Esophagus squamous epithelium (tissue), 5 donors: ENCODE measurements at regions not wholly inside any gene's neighbourhood (a gene's known extent, or its start where the extent isn't known, plus 50 kb on each side); places are given as distances from the start of the nearest gene placed in this dataset.

Experiments used
- DNase-seq: peaks from one replicate; lab custom pipeline; 2025; lab: John Stamatoyannopoulos, UW
- H3K27ac ChIP-seq, 4 donors: fragments of 200-600 bp; sonication (generic); one replicate each; pipeline ENCODE4 v1.5.1; 2016 to 2019; ENCODE audit warnings: mild to moderate bottlenecking in 1 of 4
- H3K27me3 ChIP-seq, 4 donors: fragments of 200-600 bp; sonication (generic); 1 replicate in 3 of 4; 2 replicates in 1 of 4; pipeline versions ENCODE4 v1.5.1 to v1.6.0; 2017 to 2021; ENCODE audit warnings: antibody characterized with exemption in 1 of 4
- H3K36me3 ChIP-seq, 3 donors: fragments of 200-600 bp; sonication (generic); one replicate each; pipeline ENCODE4 v1.5.1; 2016 to 2019
- H3K4me1 ChIP-seq, 3 donors: fragments of 200-600 bp; sonication (generic); one replicate each; pipeline ENCODE4 v1.5.1; 2017 to 2019
- H3K4me3 ChIP-seq, 4 donors: fragments of 200-600 bp; sonication (generic); 1 replicate in 3 of 4; 2 replicates in 1 of 4; pipeline ENCODE4 v1.5.1; 2016 to 2019; ENCODE audit warnings: mild to moderate bottlenecking in 2 of 4, moderate library complexity in 1 of 4
- H3K9me3 ChIP-seq, 3 donors: fragments of 200-600 bp; sonication (generic); one replicate each; pipeline ENCODE4 v1.5.1; 2016 to 2019
- POLR2A ChIP-seq, 4 donors: fragments of 450-650 bp; IDR thresholded peaks; one replicate each; pipeline ENCODE4 v1.6.1; 2017; ENCODE audit warnings: antibody characterized with exemption in 4 of 4, mild to moderate bottlenecking in 4 of 4, moderate library complexity in 3 of 4
- WGBS, 2 donors: methylation state at CpG; one replicate each; pipeline ENCODE4 v1.1.5; 2018; 5-methylcytosine and 5-hydroxymethylcytosine counted together
- intact Hi-C: fragments of 100-400 bp; cut with DNase I; formaldehyde crosslinking; loops from one replicate; pipeline ENCODE4 v1.15.0; 2022
- TF ChIP-seq, protein P1 (sequence below), 6 experiments: fragments of 450-650 bp in 4 of 6; fragments of 200-600 bp in 2 of 6; sonication (generic) in 2 of 6; IDR thresholded peaks; one replicate each; pipeline ENCODE4 v1.5.1; 2016 to 2019; ENCODE audit warnings: antibody characterized with exemption in 6 of 6, mild to moderate bottlenecking in 4 of 6, moderate library complexity in 4 of 6
- donor health status: DM: yes; HTN: yes; CAD: no.

DNA sequence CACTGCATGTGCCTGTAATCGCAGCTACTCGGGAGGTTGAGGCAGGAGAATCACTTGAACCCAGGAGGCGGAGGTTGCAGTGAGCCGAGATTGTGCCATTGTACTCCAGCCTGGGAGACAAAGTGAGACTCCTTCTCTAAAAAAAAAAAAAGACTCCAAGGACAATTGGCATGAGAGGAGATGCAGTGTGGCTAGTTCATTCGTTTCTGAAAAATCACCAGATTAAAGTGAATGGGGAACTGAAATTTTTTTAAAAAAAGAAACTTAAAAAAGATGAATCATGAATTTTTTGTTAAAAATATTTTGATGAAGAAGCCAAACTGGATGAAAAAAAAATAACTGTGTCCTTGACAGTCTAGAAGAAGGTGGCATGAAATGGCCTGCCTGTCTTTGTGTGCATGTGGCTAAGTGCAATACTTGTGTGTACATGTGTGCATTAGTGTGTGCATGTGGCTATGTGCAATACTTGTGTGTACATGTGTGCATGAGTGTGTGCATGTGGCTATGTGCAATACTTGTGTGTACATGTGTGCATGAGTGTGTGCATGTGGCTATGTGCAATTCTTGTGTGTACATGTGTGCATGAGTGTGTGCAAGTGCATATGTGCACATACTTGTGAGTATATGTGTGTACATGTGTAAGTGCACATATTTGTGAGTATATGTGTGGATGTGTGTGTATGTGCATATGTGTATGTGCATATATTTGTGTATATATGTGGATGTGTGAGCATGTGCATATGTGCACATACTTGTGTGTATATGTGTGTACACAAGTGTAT is 391.7 kb upstream of the KLF6 start:
- H3K36me3 ChIP-seq, result no peaks in the 10 kb centered on the region
- TF ChIP-seq, protein P1, sequence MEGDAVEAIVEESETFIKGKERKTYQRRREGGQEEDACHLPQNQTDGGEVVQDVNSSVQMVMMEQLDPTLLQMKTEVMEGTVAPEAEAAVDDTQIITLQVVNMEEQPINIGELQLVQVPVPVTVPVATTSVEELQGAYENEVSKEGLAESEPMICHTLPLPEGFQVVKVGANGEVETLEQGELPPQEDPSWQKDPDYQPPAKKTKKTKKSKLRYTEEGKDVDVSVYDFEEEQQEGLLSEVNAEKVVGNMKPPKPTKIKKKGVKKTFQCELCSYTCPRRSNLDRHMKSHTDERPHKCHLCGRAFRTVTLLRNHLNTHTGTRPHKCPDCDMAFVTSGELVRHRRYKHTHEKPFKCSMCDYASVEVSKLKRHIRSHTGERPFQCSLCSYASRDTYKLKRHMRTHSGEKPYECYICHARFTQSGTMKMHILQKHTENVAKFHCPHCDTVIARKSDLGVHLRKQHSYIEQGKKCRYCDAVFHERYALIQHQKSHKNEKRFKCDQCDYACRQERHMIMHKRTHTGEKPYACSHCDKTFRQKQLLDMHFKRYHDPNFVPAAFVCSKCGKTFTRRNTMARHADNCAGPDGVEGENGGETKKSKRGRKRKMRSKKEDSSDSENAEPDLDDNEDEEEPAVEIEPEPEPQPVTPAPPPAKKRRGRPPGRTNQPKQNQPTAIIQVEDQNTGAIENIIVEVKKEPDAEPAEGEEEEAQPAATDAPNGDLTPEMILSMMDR (IDR thresholded peaks at IDR 0.05), result no peak
- TF ChIP-seq POLR2A (IDR thresholded peaks at IDR 0.05), result no peak
- H3K27ac ChIP-seq, result peak overlapping the region in 2 of 4 donors; percentile 45 to 71
- no peak overlapping the region for H3K4me3 ChIP-seq
- H3K27me3 ChIP-seq, result no peaks in the 10 kb centered on the region
- WGBS, 2 donors, result 63 to 81% methylated on average over 5 of the region's 5 CpGs
- H3K4me1 ChIP-seq, result peaks cover 0 to 9% (median 0%) of the 10 kb centered on the region in 3 donors
- H3K9me3 ChIP-seq, result peaks cover 0 to 6% (median 5%) of the 10 kb centered on the region in 3 donors
- intact Hi-C loops, result no loop called here
- DNase-seq, result no peak

DNA sequence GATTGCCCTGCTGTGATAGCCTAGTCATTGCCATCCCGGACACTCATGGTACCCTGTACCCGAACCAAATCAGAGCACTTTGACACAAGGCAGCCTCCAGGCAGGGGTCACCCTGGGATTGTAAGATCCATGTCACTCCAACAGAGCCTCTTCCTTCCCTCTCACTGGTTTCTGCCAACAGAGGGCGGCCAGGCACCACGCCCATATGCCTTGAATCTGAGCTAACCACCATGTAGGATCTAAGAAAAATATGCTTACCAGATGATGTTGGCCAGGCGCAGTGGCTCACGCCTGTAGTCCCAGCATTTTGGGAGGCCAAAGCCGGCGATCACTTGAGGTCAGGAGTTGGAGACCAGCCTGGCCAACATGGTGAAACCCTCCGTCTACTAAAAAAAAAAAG is 389.2 kb upstream of the KLF6 start:
- TF ChIP-seq POLR2A (IDR thresholded peaks at IDR 0.05), result no peak
- TF ChIP-seq, protein P1 (IDR thresholded peaks at IDR 0.05), result no peak
- DNase-seq, result no peak
- intact Hi-C loops, result no loop called here
- Histone ChIP-seq H3K27me3 (no peaks in the 10 kb centered on the region), H3K27ac (no peak overlapping the region), H3K4me1 (peaks cover 0 to 31% (median 0%) of the 10 kb centered on the region in 3 donors), H3K36me3 (no peaks in the 10 kb centered on the region), H3K9me3 (peaks cover 0 to 6% (median 5%) of the 10 kb centered on the region in 3 donors), H3K4me3 (no peak overlapping the region)
- WGBS, 2 donors, result 75 to 89% methylated on average over 2 to 5 of the region's 9 CpGs

DNA sequence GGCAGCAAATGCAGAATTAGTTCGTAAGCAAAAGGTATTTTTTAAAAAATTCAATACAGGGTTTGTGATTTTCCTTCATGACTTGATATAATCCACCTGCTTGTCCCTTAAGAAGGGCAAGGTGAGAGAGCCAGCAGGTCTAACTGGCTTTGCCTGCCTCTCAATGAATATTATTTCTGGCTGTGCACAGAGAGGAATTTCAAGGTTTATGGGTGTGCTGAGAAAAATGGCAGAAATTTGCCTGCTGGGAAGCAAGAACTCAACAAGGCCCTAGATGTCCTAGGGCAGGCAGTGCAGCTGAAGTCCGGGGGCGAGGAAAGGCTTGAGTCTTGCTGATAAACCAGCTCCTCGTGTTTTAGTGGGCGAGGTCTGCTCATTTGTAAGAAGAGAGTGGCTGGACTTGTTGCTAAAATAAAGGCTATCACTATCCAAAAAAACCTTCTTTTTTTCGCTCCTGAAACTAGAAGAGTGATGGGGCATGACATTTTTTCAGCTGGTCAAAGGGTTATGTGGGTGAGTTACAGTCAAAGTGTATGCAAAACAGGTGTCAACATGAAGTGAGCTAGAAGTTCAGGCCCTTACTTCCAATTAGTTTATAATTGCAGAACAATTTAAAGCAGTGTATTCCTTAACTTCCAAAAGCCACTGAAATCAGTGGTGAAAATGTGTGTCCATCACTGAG is 385.8 kb upstream of the KLF6 start:
- Histone ChIP-seq H3K9me3 (peaks cover 0 to 6% (median 5%) of the 10 kb centered on the region in 3 donors), H3K4me1 (peaks cover 0 to 24% (median 0%) of the 10 kb centered on the region in 3 donors), H3K36me3 (no peaks in the 10 kb centered on the region), H3K27me3 (no peaks in the 10 kb centered on the region), H3K4me3 (no peak overlapping the region), H3K27ac (peak overlapping the region; percentile 22 to 80 (median 59))
- TF ChIP-seq, protein P1 (IDR thresholded peaks at IDR 0.05), result no peak
- TF ChIP-seq POLR2A (IDR thresholded peaks at IDR 0.05), result no peak
- DNase-seq, result no peak
- 62 to 71% methylated on average over 6 of the region's 6 CpGs for WGBS, 2 donors
- intact Hi-C loops, result no loop called here

DNA sequence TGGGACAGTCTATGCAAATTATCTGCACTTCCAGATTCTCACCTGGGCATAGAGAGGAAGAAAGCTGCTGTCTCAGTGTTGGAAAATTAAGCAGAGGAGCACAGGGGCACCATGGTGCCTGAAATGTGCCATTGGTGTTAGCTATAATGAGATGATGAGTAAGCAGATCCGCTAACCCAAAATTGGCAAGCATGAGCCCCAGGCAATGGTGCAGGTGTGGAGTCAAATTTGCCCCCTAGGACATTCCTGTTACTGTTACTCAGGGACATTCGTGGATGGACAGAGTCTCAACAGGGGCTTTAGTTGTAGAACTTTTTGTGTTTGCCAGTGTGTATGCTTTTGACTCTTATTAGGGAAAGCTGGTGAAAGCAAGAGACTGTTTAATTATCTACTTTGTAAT is 385.2 kb upstream of the KLF6 start:
- H3K4me1 ChIP-seq, result peaks cover 0 to 22% (median 0%) of the 10 kb centered on the region in 3 donors
- no peak for DNase-seq
- H3K27me3 ChIP-seq, result no peaks in the 10 kb centered on the region
- 76 to 83% methylated on average over 2 of the region's 2 CpGs for WGBS, 2 donors
- no peaks in the 10 kb centered on the region for H3K36me3 ChIP-seq
- intact Hi-C loops, result no loop called here
- peaks cover 0 to 6% (median 5%) of the 10 kb centered on the region in 3 donors for H3K9me3 ChIP-seq
- no peak for TF ChIP-seq POLR2A (IDR thresholded peaks at IDR 0.05)
- TF ChIP-seq, protein P1 (IDR thresholded peaks at IDR 0.05), result no peak
- peak overlapping the region; percentile 22 to 80 (median 59) for H3K27ac ChIP-seq
- no peak overlapping the region for H3K4me3 ChIP-seq

DNA sequence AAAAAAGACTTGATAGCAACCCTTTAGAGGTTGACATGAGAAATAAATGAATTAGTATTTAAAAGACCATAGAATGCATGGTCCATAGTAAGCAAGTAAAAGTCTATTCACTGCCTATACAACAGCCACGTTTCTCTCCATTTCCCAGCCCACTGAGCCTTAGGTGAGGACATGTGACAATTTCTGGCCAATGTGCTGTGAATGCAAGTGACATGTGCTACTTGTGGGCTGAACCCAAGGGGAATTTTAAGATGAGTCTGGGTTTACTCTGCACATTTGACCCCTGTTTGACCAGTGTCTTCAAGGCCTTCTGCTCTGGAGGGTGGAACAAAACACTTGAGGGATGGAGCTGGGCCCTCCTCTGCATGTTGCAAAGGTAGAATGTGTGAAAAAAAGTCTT is 384.4 kb upstream of the KLF6 start:
- peak overlapping the region in 2 of 4 donors; percentile 74 to 80 for H3K27ac ChIP-seq
- DNase-seq, result no peak
- H3K4me1 ChIP-seq, result peaks cover 0 to 25% (median 0%) of the 10 kb centered on the region in 3 donors
- TF ChIP-seq POLR2A (IDR thresholded peaks at IDR 0.05), result no peak
- TF ChIP-seq, protein P1 (IDR thresholded peaks at IDR 0.05), result no peak
- no peaks in the 10 kb centered on the region for H3K36me3 ChIP-seq
- peaks cover 0 to 6% (median 5%) of the 10 kb centered on the region in 3 donors for H3K9me3 ChIP-seq
- intact Hi-C loops, result no loop called here
- H3K4me3 ChIP-seq, result no peak overlapping the region
- 96 to 100% methylated on average over 1 of the region's 1 CpG for WGBS, 2 donors
- H3K27me3 ChIP-seq, result no peaks in the 10 kb centered on the region
